Left lobe of liver (tissue), 2 donors: ENCODE measurements at regions not wholly inside any gene's neighbourhood (a gene's known extent, or its start where the extent isn't known, plus 50 kb on each side); places are given as distances from the start of the nearest gene placed in this dataset.

Source experiments
- ATAC-seq: fragments of 200-7000 bp; cut with Tn5 transposase; one replicate; pipeline ENCODE4 v1.9.1; 2020; ENCODE audit warnings: mild to moderate bottlenecking, moderate library complexity
- DNase-seq: peaks from one replicate; pipeline ENCODE4 v3.0.0-alpha.2; 2020; ENCODE audit warnings: low spot score
- donor health status: DM: no; HTN: no; CAD: no; lungs with moderate emphysema.
- donor health status: DM: no; HTN: yes; CAD: no.

GRCh38 chr15:26378304-26378703, 394.6 kb downstream of the GABRB3 start:
- no peak for ATAC-seq
- DNase-seq = no peak

- DNase-seq (no peak), ATAC-seq (no peak)
Measured at GRCh38 chr15:26376243-26376642, 396.6 kb downstream of the GABRB3 start.

- no peak for ATAC-seq
Measured at GRCh38 chr15:26374806-26375205, 398.1 kb downstream of the GABRB3 start.

GRCh38 chr15:26372706-26373105, 400.2 kb downstream of the GABRB3 start:
- DNase-seq (no peak), ATAC-seq (no peak)

More at GRCh38 chr15:26374806-26375205, 398.1 kb downstream of the GABRB3 start:
- DNase-seq = no peak

GRCh38 chr15:26365077-26365476, 407.8 kb downstream of the GABRB3 start:
- no peak for DNase-seq
- no peak for ATAC-seq

GRCh38 chr15:26359855-26360254, 413.0 kb downstream of the GABRB3 start:
- DNase-seq (no peak), ATAC-seq (no peak)

GRCh38 chr15:26358708-26359107, 414.2 kb downstream of the GABRB3 start:
- DNase-seq = no peak
- peak; percentile 19 for ATAC-seq

GRCh38 chr15:26357653-26358052, 415.2 kb downstream of the GABRB3 start:
- DNase-seq = no peak
- no peak for ATAC-seq

GRCh38 chr15:26355472-26356074, 417.3 kb downstream of the GABRB3 start:
- DNase-seq (no peak), ATAC-seq (no peak)

GRCh38 chr15:26352909-26353308, 420.0 kb downstream of the GABRB3 start:
- ATAC-seq (no peak), DNase-seq (no peak)

- ATAC-seq = no peak
- DNase-seq = no peak
Measured at GRCh38 chr15:26352406-26352805, 420.5 kb downstream of the GABRB3 start.

GRCh38 chr15:26325495-26325894, 447.4 kb downstream of the GABRB3 start:
- DNase-seq = no peak
- no peak for ATAC-seq

- DNase-seq (no peak), ATAC-seq (no peak)
Measured at GRCh38 chr15:26323566-26323965, 449.3 kb downstream of the GABRB3 start.

GRCh38 chr15:26318689-26319088, 454.2 kb downstream of the GABRB3 start:
- DNase-seq = no peak
- no peak for ATAC-seq

- no peak for DNase-seq
- no peak for ATAC-seq
Measured at GRCh38 chr15:26314577-26314976, 451.4 kb upstream of the ATP10A start.

GRCh38 chr15:26311710-26312236, 448.6 kb upstream of the ATP10A start:
- no peak for DNase-seq
- no peak for ATAC-seq

- ATAC-seq (no peak), DNase-seq (no peak)
Measured at GRCh38 chr15:26298659-26299170, 435.6 kb upstream of the ATP10A start.

- no peak for ATAC-seq
- DNase-seq = no peak
Measured at GRCh38 chr15:26298010-26298658, 435.0 kb upstream of the ATP10A start.

GRCh38 chr15:26295336-26296085, 432.4 kb upstream of the ATP10A start:
- no peak for DNase-seq
- no peak for ATAC-seq

- no peak for ATAC-seq
Measured at GRCh38 chr15:26294059-26294689, 431.0 kb upstream of the ATP10A start.

GRCh38 chr15:26287381-26287780, 424.3 kb upstream of the ATP10A start:
- ATAC-seq (no peak), DNase-seq (no peak)

More at GRCh38 chr15:26294059-26294689, 431.0 kb upstream of the ATP10A start:
- no peak for DNase-seq
